ENCODE measurements at regions not wholly inside any gene's neighbourhood (a gene's known extent, or its start where the extent isn't known, plus 50 kb on each side); places are given as distances from the start of the nearest gene placed in this dataset.

DNA sequence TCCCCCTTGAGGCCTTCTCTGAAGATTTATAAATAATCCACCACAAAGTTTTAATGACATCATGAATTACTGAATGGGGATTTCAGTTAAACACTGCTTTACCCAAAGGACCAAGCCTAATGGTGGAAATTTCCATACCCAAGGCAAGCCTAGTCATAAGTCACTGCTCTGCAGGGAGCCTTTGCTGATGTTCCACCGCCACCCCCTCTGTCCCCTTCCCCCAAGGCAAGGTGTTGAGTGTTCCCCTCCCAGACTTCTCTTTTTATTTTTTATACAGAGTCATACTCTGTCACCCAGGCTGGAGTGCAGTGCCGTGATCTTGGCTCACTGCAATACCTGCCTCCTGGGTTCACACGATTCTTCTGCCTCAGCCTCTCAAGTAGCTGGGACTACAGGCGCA lies 76.4 kb upstream of the FUNDC1 start:
- Histone ChIP-seq H2AFZ (ENCODE audit: low read length) (no peak overlapping the region), H3K36me3 (replicated peaks in 1 of 2; ENCODE audit: control insufficient read depth in 1 of 2, insufficient read depth in 2 of 2, low read length in 2 of 2) (no peaks in the 10 kb centered on the region), H3K4me1 (ENCODE audit: insufficient read depth, low read length) (no peaks in the 10 kb centered on the region), H3K9ac (ENCODE audit: insufficient read depth, low read depth, low read length) (no peak overlapping the region), H3K27ac (ENCODE audit: extremely low read length, insufficient read depth, low read length) (no peak overlapping the region), H3K27me3 (ENCODE audit: control insufficient read depth in 1 of 2, insufficient read depth in 2 of 2, low read length in 2 of 2) (no peaks in the 10 kb centered on the region), H3K4me2 (ENCODE audit: low read depth, low read length) (no peak overlapping the region), H3K79me2 (ENCODE audit: insufficient read depth, low read length) (no peaks in the 10 kb centered on the region), H4K20me1 (ENCODE audit: insufficient read depth, low read length) (no peaks in the 10 kb centered on the region), H3K9me3 (ENCODE audit: low read length) (no peaks in the 10 kb centered on the region), H3K4me3 (replicated peaks in 1 of 3; ENCODE audit: insufficient read depth in 1 of 3, low read depth in 2 of 3, low read length in 3 of 3) (no peak overlapping the region)
- no TSS peak for BruUV-seq (replicated peaks)
- in situ Hi-C loops (cut with HindIII; ENCODE audit: extremely low pct_ligation_motif_present, low pct_unique_long_range_greater_than_20kb) (no loop called here), intact Hi-C loops (cut with micrococcal nuclease; ENCODE audit: unreplicated experiment) (no loop called here)
- FAIRE-seq (no peak), DNase-seq (ENCODE audit: low spot score) (no peak), ATAC-seq (no peak)
- TF ChIP-seq MAFK (conservative IDR thresholded peaks at IDR 0.05 in 1 of 2, IDR thresholded peaks at IDR 0.05 in 1 of 2; ENCODE audit: low read length in 2 of 2) (no peak), ZNF574 (CRISPR knock-in tag; IDR thresholded peaks at IDR 0.05) (no peak), ZNF503 (CRISPR knock-in tag; IDR thresholded peaks at IDR 0.05) (no peak)
- 98% methylated on average over 4 of the region's 4 CpGs for WGBS (ENCODE audit: low lambda C conversion rate)
- POLR2A ChIA-PET: no interaction called here
- CTCF ChIA-PET (ENCODE audit: low intra/inter-chr PET ratio, low total read pairs): no interaction called here

- in situ Hi-C loops (cut with HindIII; ENCODE audit: extremely low pct_ligation_motif_present, low pct_unique_long_range_greater_than_20kb): no loop called here
- FAIRE-seq: no peak
- 83% methylated on average over 2 of the region's 2 CpGs for WGBS (ENCODE audit: low lambda C conversion rate)
- H3K36me3 ChIP-seq (replicated peaks in 1 of 2; ENCODE audit: control insufficient read depth in 1 of 2, insufficient read depth in 2 of 2, low read length in 2 of 2): no peaks in the 10 kb centered on the region
- no peak overlapping the region for H3K4me3 ChIP-seq (replicated peaks in 1 of 3; ENCODE audit: insufficient read depth in 1 of 3, low read depth in 2 of 3, low read length in 3 of 3)
- no TSS peak for BruUV-seq (replicated peaks)
- no peak for ATAC-seq
- H3K27ac ChIP-seq (ENCODE audit: extremely low read length, insufficient read depth, low read length): no peak overlapping the region
- H3K9ac ChIP-seq (ENCODE audit: insufficient read depth, low read depth, low read length): no peak overlapping the region
- no peaks in the 10 kb centered on the region for H4K20me1 ChIP-seq (ENCODE audit: insufficient read depth, low read length)
- DNase-seq (ENCODE audit: low spot score): no peak
- no peaks in the 10 kb centered on the region for H3K4me1 ChIP-seq (ENCODE audit: insufficient read depth, low read length)
- POLR2A ChIA-PET: no interaction called here
- CTCF ChIA-PET (ENCODE audit: low intra/inter-chr PET ratio, low total read pairs): no interaction called here
- intact Hi-C loops (cut with micrococcal nuclease; ENCODE audit: unreplicated experiment): no loop called here
- no peak overlapping the region for H2AFZ ChIP-seq (ENCODE audit: low read length)
- no peaks in the 10 kb centered on the region for H3K27me3 ChIP-seq (ENCODE audit: control insufficient read depth in 1 of 2, insufficient read depth in 2 of 2, low read length in 2 of 2)
- no peak overlapping the region for H3K4me2 ChIP-seq (ENCODE audit: low read depth, low read length)
- H3K9me3 ChIP-seq (ENCODE audit: low read length): no peaks in the 10 kb centered on the region
- H3K79me2 ChIP-seq (ENCODE audit: insufficient read depth, low read length): no peaks in the 10 kb centered on the region
- TF ChIP-seq GFI1 (CRISPR knock-in tag; IDR thresholded peaks at IDR 0.05; ENCODE audit: borderline replicate concordance): no peak
- no peak for TF ChIP-seq ZMAT5 (CRISPR knock-in tag; IDR thresholded peaks at IDR 0.05; ENCODE audit: borderline replicate concordance, low read depth)
- TF ChIP-seq, protein P1, sequence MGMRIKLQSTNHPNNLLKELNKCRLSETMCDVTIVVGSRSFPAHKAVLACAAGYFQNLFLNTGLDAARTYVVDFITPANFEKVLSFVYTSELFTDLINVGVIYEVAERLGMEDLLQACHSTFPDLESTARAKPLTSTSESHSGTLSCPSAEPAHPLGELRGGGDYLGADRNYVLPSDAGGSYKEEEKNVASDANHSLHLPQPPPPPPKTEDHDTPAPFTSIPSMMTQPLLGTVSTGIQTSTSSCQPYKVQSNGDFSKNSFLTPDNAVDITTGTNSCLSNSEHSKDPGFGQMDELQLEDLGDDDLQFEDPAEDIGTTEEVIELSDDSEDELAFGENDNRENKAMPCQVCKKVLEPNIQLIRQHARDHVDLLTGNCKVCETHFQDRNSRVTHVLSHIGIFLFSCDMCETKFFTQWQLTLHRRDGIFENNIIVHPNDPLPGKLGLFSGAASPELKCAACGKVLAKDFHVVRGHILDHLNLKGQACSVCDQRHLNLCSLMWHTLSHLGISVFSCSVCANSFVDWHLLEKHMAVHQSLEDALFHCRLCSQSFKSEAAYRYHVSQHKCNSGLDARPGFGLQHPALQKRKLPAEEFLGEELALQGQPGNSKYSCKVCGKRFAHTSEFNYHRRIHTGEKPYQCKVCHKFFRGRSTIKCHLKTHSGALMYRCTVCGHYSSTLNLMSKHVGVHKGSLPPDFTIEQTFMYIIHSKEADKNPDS (CRISPR knock-in tag; IDR thresholded peaks at IDR 0.05): no peak
- no peak for TF ChIP-seq ZNF580 (CRISPR knock-in tag; IDR thresholded peaks at IDR 0.05; ENCODE audit: borderline replicate concordance, low read depth)
- no peak for TF ChIP-seq SPEN (CRISPR knock-in tag; IDR thresholded peaks at IDR 0.05; ENCODE audit: low read depth)
- no peak for TF ChIP-seq ZNF570 (CRISPR knock-in tag; IDR thresholded peaks at IDR 0.05; ENCODE audit: borderline replicate concordance)
These were observed 53.6 kb upstream of the FUNDC1 start for GRCh38 chrX:44596277-44596676.

Measured in HepG2 (cell line).